ENCODE measurements at regions not wholly inside any gene's neighbourhood (a gene's known extent, or its start where the extent isn't known, plus 50 kb on each side); places are given as distances from the start of the nearest gene placed in this dataset.

GRCh38 chr2:8086796-8087479 lies 594.9 kb upstream of the ID2 start:
- in situ Hi-C loops (cut with MboI; ENCODE audit: low sequenced_read_pairs): no loop called here

GRCh38 chr2:8087480-8087840 lies 594.4 kb upstream of the ID2 start:
- in situ Hi-C loops (cut with MboI; ENCODE audit: low sequenced_read_pairs): no loop called here

GRCh38 chr2:8088810-8089209 lies 593.0 kb upstream of the ID2 start:
- in situ Hi-C loops (cut with MboI; ENCODE audit: low sequenced_read_pairs): no loop called here

- in situ Hi-C loops (cut with MboI; ENCODE audit: low sequenced_read_pairs): no loop called here
These were observed 592.3 kb upstream of the ID2 start for GRCh38 chr2:8089596-8089995.

GRCh38 chr2:8090748-8091700 lies 590.8 kb upstream of the ID2 start:
- in situ Hi-C loops (cut with MboI; ENCODE audit: low sequenced_read_pairs): no loop called here

GRCh38 chr2:8094526-8094925 lies 587.3 kb upstream of the ID2 start:
- in situ Hi-C loops (cut with MboI; ENCODE audit: low sequenced_read_pairs): no loop called here

GRCh38 chr2:8095978-8096377 lies 585.9 kb upstream of the ID2 start:
- in situ Hi-C loops (cut with MboI; ENCODE audit: low sequenced_read_pairs): no loop called here

- in situ Hi-C loops (cut with MboI; ENCODE audit: low sequenced_read_pairs): no loop called here
These were observed 585.4 kb upstream of the ID2 start for GRCh38 chr2:8096484-8096883.

- in situ Hi-C loops (cut with MboI; ENCODE audit: low sequenced_read_pairs): no loop called here
These were observed 583.2 kb upstream of the ID2 start for GRCh38 chr2:8098476-8099266.

- in situ Hi-C loops (cut with MboI; ENCODE audit: low sequenced_read_pairs): no loop called here
These were observed 582.6 kb upstream of the ID2 start for GRCh38 chr2:8099267-8099582.

- in situ Hi-C loops (cut with MboI; ENCODE audit: low sequenced_read_pairs): no loop called here
These were observed 580.1 kb upstream of the ID2 start for GRCh38 chr2:8101614-8102277.

- in situ Hi-C loops (cut with MboI; ENCODE audit: low sequenced_read_pairs): no loop called here
These were observed 579.4 kb upstream of the ID2 start for GRCh38 chr2:8102470-8102869.

- in situ Hi-C loops (cut with MboI; ENCODE audit: low sequenced_read_pairs): no loop called here
These were observed 578.7 kb upstream of the ID2 start for GRCh38 chr2:8103085-8103708.

- in situ Hi-C loops (cut with MboI; ENCODE audit: low sequenced_read_pairs): no loop called here
These were observed 574.7 kb upstream of the ID2 start for GRCh38 chr2:8107150-8107549.

- in situ Hi-C loops (cut with MboI; ENCODE audit: low sequenced_read_pairs): no loop called here
These were observed 574.1 kb upstream of the ID2 start for GRCh38 chr2:8107621-8108378.

- in situ Hi-C loops (cut with MboI; ENCODE audit: low sequenced_read_pairs): no loop called here
These were observed 571.1 kb upstream of the ID2 start for GRCh38 chr2:8110716-8111115.

- in situ Hi-C loops (cut with MboI; ENCODE audit: low sequenced_read_pairs): no loop called here
These were observed 570.7 kb upstream of the ID2 start for GRCh38 chr2:8111193-8111592.

- in situ Hi-C loops (cut with MboI; ENCODE audit: low sequenced_read_pairs): no loop called here
These were observed 566.4 kb upstream of the ID2 start for GRCh38 chr2:8115456-8115855.

- in situ Hi-C loops (cut with MboI; ENCODE audit: low sequenced_read_pairs): no loop called here
These were observed 565.9 kb upstream of the ID2 start for GRCh38 chr2:8115966-8116365.

GRCh38 chr2:8116661-8117060 lies 565.2 kb upstream of the ID2 start:
- in situ Hi-C loops (cut with MboI; ENCODE audit: low sequenced_read_pairs): no loop called here

Data from HL-60/S4 treated with phorbol 12-myristate 13-acetate at 8.2 ng/mL for 4 days and 3 days (cell line).